ENCODE measurements at regions not wholly inside any gene's neighbourhood (a gene's known extent, or its start where the extent isn't known, plus 50 kb on each side); places are given as distances from the start of the nearest gene placed in this dataset.

DNA sequence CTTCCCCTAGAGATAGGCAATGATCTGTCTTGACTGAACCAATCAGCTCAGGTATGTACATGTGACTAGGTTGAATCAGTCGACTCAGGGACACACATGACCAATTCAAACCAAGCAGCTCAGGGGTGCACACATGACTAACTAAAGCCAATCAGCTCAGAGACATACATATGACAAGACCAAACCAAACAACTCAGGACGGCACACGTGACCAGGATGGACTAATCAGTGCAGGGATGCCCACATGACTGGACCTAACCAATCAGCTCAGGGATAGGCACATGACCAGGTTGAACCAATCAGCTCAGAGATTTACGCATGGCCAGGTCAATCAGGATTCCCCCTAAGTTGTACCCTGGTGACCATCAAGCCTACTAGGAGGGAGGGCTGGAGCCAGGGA lies 310.3 kb downstream of the CDH26 start:
- no peak overlapping the region for H3K27ac ChIP-seq
- no peak overlapping the region for H3K4me2 ChIP-seq
- ChIA-PET CTCF (no interaction called here), POLR2A (no interaction called here)
- no peaks in the 10 kb centered on the region for H3K4me1 ChIP-seq
- WGBS (ENCODE audit: missing lambda C conversion rate) = 32% methylated on average over 3 of the region's 4 CpGs
- DNase-seq (ENCODE audit: low read depth in 1 of 2, low spot score in 1 of 2) (peak in 1 of 2 experiments; percentile 26), ATAC-seq (no peak), FAIRE-seq (no peak)
- H3K4me3 ChIP-seq = no peak overlapping the region
- no peaks in the 10 kb centered on the region for H3K9me3 ChIP-seq
- TF ChIP-seq CBX8 (IDR thresholded peaks at IDR 0.05) (no peak), USF2 (IDR thresholded peaks at IDR 0.05) (peak; percentile 94), KDM1A (IDR thresholded peaks at IDR 0.05; ENCODE audit: low read depth) (no peak)

DNA sequence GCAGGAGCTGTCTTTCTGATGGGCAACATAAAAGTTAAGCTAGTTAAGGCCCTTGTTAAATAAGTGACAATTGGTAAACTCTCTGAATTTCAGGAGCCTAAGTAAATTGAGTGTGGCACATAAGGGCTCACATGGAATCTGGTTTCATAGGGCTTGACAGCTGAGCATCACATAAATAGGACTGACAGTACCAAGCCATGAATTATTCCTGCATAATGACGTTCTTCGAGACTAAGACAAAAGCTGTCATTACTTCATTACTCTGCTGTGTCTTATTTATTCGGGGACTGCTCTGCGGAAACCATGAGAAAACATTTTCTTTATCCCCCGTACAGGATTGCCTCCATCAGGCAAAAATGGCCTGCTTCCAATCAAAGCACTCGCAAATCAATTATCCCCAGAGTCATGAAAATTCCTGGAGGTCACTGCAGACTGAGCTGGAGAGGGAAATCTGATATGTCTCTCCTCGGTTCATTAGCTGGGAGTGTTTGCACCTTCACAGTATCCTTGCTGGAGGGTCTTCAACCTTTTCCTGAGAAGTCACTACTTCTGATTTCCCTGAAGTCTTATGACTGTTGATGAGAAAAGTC lies 311.4 kb downstream of the CDH26 start:
- no peaks in the 10 kb centered on the region for H3K4me1 ChIP-seq
- H3K9me3 ChIP-seq = no peaks in the 10 kb centered on the region
- H3K4me2 ChIP-seq = no peak overlapping the region
- POLR2A ChIA-PET = no interaction called here
- H3K27ac ChIP-seq = no peak overlapping the region
- CTCF ChIA-PET = interaction anchor here (0.6 to 0.8 kb wide), 2 partner anchors 16 to 109 kb away, joined by 3 read pairs; no protein-coding TSS in a partner anchor
- TF ChIP-seq, protein P1, sequence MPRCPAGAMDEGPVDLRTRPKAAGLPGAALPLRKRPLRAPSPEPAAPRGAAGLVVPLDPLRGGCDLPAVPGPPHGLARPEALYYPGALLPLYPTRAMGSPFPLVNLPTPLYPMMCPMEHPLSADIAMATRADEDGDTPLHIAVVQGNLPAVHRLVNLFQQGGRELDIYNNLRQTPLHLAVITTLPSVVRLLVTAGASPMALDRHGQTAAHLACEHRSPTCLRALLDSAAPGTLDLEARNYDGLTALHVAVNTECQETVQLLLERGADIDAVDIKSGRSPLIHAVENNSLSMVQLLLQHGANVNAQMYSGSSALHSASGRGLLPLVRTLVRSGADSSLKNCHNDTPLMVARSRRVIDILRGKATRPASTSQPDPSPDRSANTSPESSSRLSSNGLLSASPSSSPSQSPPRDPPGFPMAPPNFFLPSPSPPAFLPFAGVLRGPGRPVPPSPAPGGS (IDR thresholded peaks at IDR 0.05) = no peak
- H3K4me3 ChIP-seq = no peak overlapping the region
- FAIRE-seq (no peak), DNase-seq (ENCODE audit: low read depth in 1 of 2, low spot score in 1 of 2) (no peak), ATAC-seq (no peak)
- 22% methylated on average over 7 of the region's 7 CpGs for WGBS (ENCODE audit: missing lambda C conversion rate)

GRCh38 chr20:60270341-60270740 lies 312.1 kb downstream of the CDH26 start:
- Histone ChIP-seq H3K27ac (no peak overlapping the region), H3K9me3 (no peaks in the 10 kb centered on the region), H3K4me1 (no peaks in the 10 kb centered on the region), H3K4me3 (no peak overlapping the region), H3K4me2 (no peak overlapping the region)
- WGBS (ENCODE audit: missing lambda C conversion rate) = 0% methylated on average over 3 of the region's 4 CpGs
- POLR2A ChIA-PET = no interaction called here
- CTCF ChIA-PET = no interaction called here
- ATAC-seq (no peak), DNase-seq (ENCODE audit: low read depth in 1 of 2, low spot score in 1 of 2) (no peak), FAIRE-seq (no peak)
- TF ChIP-seq, protein P2, sequence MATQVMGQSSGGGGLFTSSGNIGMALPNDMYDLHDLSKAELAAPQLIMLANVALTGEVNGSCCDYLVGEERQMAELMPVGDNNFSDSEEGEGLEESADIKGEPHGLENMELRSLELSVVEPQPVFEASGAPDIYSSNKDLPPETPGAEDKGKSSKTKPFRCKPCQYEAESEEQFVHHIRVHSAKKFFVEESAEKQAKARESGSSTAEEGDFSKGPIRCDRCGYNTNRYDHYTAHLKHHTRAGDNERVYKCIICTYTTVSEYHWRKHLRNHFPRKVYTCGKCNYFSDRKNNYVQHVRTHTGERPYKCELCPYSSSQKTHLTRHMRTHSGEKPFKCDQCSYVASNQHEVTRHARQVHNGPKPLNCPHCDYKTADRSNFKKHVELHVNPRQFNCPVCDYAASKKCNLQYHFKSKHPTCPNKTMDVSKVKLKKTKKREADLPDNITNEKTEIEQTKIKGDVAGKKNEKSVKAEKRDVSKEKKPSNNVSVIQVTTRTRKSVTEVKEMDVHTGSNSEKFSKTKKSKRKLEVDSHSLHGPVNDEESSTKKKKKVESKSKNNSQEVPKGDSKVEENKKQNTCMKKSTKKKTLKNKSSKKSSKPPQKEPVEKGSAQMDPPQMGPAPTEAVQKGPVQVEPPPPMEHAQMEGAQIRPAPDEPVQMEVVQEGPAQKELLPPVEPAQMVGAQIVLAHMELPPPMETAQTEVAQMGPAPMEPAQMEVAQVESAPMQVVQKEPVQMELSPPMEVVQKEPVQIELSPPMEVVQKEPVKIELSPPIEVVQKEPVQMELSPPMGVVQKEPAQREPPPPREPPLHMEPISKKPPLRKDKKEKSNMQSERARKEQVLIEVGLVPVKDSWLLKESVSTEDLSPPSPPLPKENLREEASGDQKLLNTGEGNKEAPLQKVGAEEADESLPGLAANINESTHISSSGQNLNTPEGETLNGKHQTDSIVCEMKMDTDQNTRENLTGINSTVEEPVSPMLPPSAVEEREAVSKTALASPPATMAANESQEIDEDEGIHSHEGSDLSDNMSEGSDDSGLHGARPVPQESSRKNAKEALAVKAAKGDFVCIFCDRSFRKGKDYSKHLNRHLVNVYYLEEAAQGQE (IDR thresholded peaks at IDR 0.05) = no peak
- TF ChIP-seq SMC3 (IDR thresholded peaks at IDR 0.05) (no peak), POLR2AphosphoS2 (conservative IDR thresholded peaks at IDR 0.05; ENCODE audit: low read length) (no peak), CBX8 (IDR thresholded peaks at IDR 0.05) (no peak), PHF8 (IDR thresholded peaks at IDR 0.05; ENCODE audit: borderline replicate concordance, low read depth) (no peak), RARB (CRISPR knock-in tag; IDR thresholded peaks at IDR 0.05) (no peak), CTCF (IDR thresholded peaks at IDR 0.05) (no peak), NPAS2 (CRISPR knock-in tag; IDR thresholded peaks at IDR 0.05; ENCODE audit: borderline replicate concordance) (no peak), MAX (IDR thresholded peaks at IDR 0.05) (no peak)
- TF ChIP-seq, protein P1 (IDR thresholded peaks at IDR 0.05) = no peak
- TF ChIP-seq, protein P3, sequence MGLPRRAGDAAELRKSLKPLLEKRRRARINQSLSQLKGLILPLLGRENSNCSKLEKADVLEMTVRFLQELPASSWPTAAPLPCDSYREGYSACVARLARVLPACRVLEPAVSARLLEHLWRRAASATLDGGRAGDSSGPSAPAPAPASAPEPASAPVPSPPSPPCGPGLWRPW (IDR thresholded peaks at IDR 0.05) = no peak
